HG02642 (cell line): ENCODE measurements at regions not wholly inside any gene's neighbourhood (a gene's known extent, or its start where the extent isn't known, plus 50 kb on each side); places are given as distances from the start of the nearest gene placed in this dataset.
"Not testable (repeated sequence)": the region's sequence is repeated elsewhere in the genome, so short reads cannot be mapped to it uniquely, and the experiment has no call there.

Experiments used
- ATAC-seq: cut with Tn5 transposase; IDR thresholded peaks from one replicate; pipeline ENCODE4 v1.9.1; 2021; ENCODE audit warnings: mild to moderate bottlenecking; ENCODE audit not compliant: unreplicated experiment, poor library complexity

GRCh38 chr6:92671462-92671861 lies 747.9 kb downstream of the EPHA7 start:
- not testable (repeated sequence) for ATAC-seq

- ATAC-seq, result no peak
Measured at GRCh38 chr6:92667843-92668242, 751.5 kb downstream of the EPHA7 start.

GRCh38 chr6:92648364-92649086 lies 770.8 kb downstream of the EPHA7 start:
- no peak for ATAC-seq

GRCh38 chr6:92647630-92648029 lies 771.7 kb downstream of the EPHA7 start:
- no peak for ATAC-seq

- ATAC-seq, result not testable (repeated sequence)
Measured at GRCh38 chr6:92644104-92644791, 775.1 kb downstream of the EPHA7 start.

GRCh38 chr6:92635553-92636153 lies 783.7 kb downstream of the EPHA7 start:
- no peak for ATAC-seq

- no peak for ATAC-seq
Measured at GRCh38 chr6:92634561-92634960, 784.8 kb downstream of the EPHA7 start.

GRCh38 chr6:92623431-92623830 lies 795.9 kb downstream of the EPHA7 start:
- ATAC-seq, result no peak

- no peak for ATAC-seq
Measured at GRCh38 chr6:92617721-92618120, 801.6 kb downstream of the EPHA7 start.

GRCh38 chr6:92608751-92609150 lies 810.6 kb downstream of the EPHA7 start:
- ATAC-seq, result no peak

- ATAC-seq, result no peak
Measured at GRCh38 chr6:92593201-92593600, 826.2 kb downstream of the EPHA7 start.

- no peak for ATAC-seq
Measured at GRCh38 chr6:92589996-92590395, 829.4 kb downstream of the EPHA7 start.

GRCh38 chr6:92588148-92588547 lies 831.2 kb downstream of the EPHA7 start:
- no peak for ATAC-seq

GRCh38 chr6:92587525-92587924 lies 831.8 kb downstream of the EPHA7 start:
- no peak for ATAC-seq

GRCh38 chr6:92586236-92586977 lies 833.0 kb downstream of the EPHA7 start:
- no peak for ATAC-seq

GRCh38 chr6:92582211-92582610 lies 837.1 kb downstream of the EPHA7 start:
- ATAC-seq, result no peak

- ATAC-seq, result no peak
Measured at GRCh38 chr6:92577077-92577719, 842.2 kb downstream of the EPHA7 start.

- ATAC-seq, result no peak
Measured at GRCh38 chr6:92568541-92568940, 850.8 kb downstream of the EPHA7 start.

GRCh38 chr6:92566632-92567031 lies 852.7 kb downstream of the EPHA7 start:
- ATAC-seq, result no peak

- no peak for ATAC-seq
Measured at GRCh38 chr6:92564376-92564775, 855.0 kb downstream of the EPHA7 start.
